ENCODE measurements at regions not wholly inside any gene's neighbourhood (a gene's known extent, or its start where the extent isn't known, plus 50 kb on each side); places are given as distances from the start of the nearest gene placed in this dataset.

- intact Hi-C loops (cut with DNase I): no loop called here
- H3K4me3 ChIP-seq: no peak overlapping the region
- H3K9me3 ChIP-seq: no peaks in the 10 kb centered on the region
- H3K4me1 ChIP-seq: no peaks in the 10 kb centered on the region
- no peaks in the 10 kb centered on the region for H3K36me3 ChIP-seq
- H3K27me3 ChIP-seq: no peaks in the 10 kb centered on the region
- TF ChIP-seq POLR2AphosphoS5 (IDR thresholded peaks at IDR 0.05; ENCODE audit: insufficient read depth in 1 of 2, low read depth in 1 of 2) (no peak), POLR2A (IDR thresholded peaks at IDR 0.05) (no peak), CTCF (IDR thresholded peaks at IDR 0.05) (no peak)
- DNase-seq (ENCODE audit: extremely low spot score in 2 of 2): no peak
- no peak overlapping the region for H3K27ac ChIP-seq
These were observed 1537.8 kb upstream of the PABPC4L start for GRCh38 chr4:135739354-135739753.

- Histone ChIP-seq H3K9me3 (no peaks in the 10 kb centered on the region), H3K4me3 (no peak overlapping the region), H3K27me3 (no peaks in the 10 kb centered on the region), H3K36me3 (no peaks in the 10 kb centered on the region), H3K4me1 (no peaks in the 10 kb centered on the region), H3K27ac (no peak overlapping the region)
- no peak for DNase-seq (ENCODE audit: extremely low spot score in 2 of 2)
- intact Hi-C loops (cut with DNase I): no loop called here
- TF ChIP-seq POLR2AphosphoS5 (IDR thresholded peaks at IDR 0.05; ENCODE audit: insufficient read depth in 1 of 2, low read depth in 1 of 2): no peak
- no peak for TF ChIP-seq POLR2A (IDR thresholded peaks at IDR 0.05)
- no peak for TF ChIP-seq CTCF (IDR thresholded peaks at IDR 0.05)
These were observed 1533.9 kb upstream of the PABPC4L start for GRCh38 chr4:135735512-135735911.

GRCh38 chr4:135732448-135732847 is 1530.9 kb upstream of the PABPC4L start:
- H3K4me3 ChIP-seq: no peak overlapping the region
- no peak for DNase-seq (ENCODE audit: extremely low spot score in 2 of 2)
- H3K9me3 ChIP-seq: no peaks in the 10 kb centered on the region
- H3K27me3 ChIP-seq: no peaks in the 10 kb centered on the region
- intact Hi-C loops (cut with DNase I): no loop called here
- no peaks in the 10 kb centered on the region for H3K4me1 ChIP-seq
- no peak overlapping the region for H3K27ac ChIP-seq
- no peaks in the 10 kb centered on the region for H3K36me3 ChIP-seq
- TF ChIP-seq POLR2AphosphoS5 (IDR thresholded peaks at IDR 0.05; ENCODE audit: insufficient read depth in 1 of 2, low read depth in 1 of 2) (no peak), CTCF (IDR thresholded peaks at IDR 0.05) (no peak), POLR2A (IDR thresholded peaks at IDR 0.05) (no peak)

GRCh38 chr4:135731682-135732081 is 1530.1 kb upstream of the PABPC4L start:
- no peaks in the 10 kb centered on the region for H3K27me3 ChIP-seq
- H3K4me1 ChIP-seq: no peaks in the 10 kb centered on the region
- no peaks in the 10 kb centered on the region for H3K36me3 ChIP-seq
- no peak overlapping the region for H3K4me3 ChIP-seq
- intact Hi-C loops (cut with DNase I): no loop called here
- TF ChIP-seq CTCF (IDR thresholded peaks at IDR 0.05) (no peak), POLR2AphosphoS5 (IDR thresholded peaks at IDR 0.05; ENCODE audit: insufficient read depth in 1 of 2, low read depth in 1 of 2) (no peak), POLR2A (IDR thresholded peaks at IDR 0.05) (no peak)
- no peaks in the 10 kb centered on the region for H3K9me3 ChIP-seq
- H3K27ac ChIP-seq: no peak overlapping the region
- DNase-seq (ENCODE audit: extremely low spot score in 2 of 2): no peak

- intact Hi-C loops (cut with DNase I): no loop called here
These were observed 1522.8 kb upstream of the PABPC4L start for GRCh38 chr4:135724421-135724820.

More at GRCh38 chr4:135724421-135724820, 1522.8 kb upstream of the PABPC4L start:
- no peak for DNase-seq (ENCODE audit: extremely low spot score in 2 of 2)
- Histone ChIP-seq H3K27ac (no peak overlapping the region), H3K4me1 (no peaks in the 10 kb centered on the region), H3K36me3 (no peaks in the 10 kb centered on the region), H3K4me3 (no peak overlapping the region), H3K27me3 (no peaks in the 10 kb centered on the region), H3K9me3 (no peaks in the 10 kb centered on the region)
- TF ChIP-seq CTCF (IDR thresholded peaks at IDR 0.05): no peak
- TF ChIP-seq POLR2A (IDR thresholded peaks at IDR 0.05): no peak
- no peak for TF ChIP-seq POLR2AphosphoS5 (IDR thresholded peaks at IDR 0.05; ENCODE audit: insufficient read depth in 1 of 2, low read depth in 1 of 2)

Data from vagina (tissue), 2 donors.